UCSD-AML1 (cell line): ENCODE measurements at regions not wholly inside any gene's neighbourhood (a gene's known extent, or its start where the extent isn't known, plus 50 kb on each side); places are given as distances from the start of the nearest gene placed in this dataset.

Source experiments
- DNase-seq: peaks from one replicate; lab custom pipeline; 2025; ENCODE audit not compliant: unreplicated experiment; lab: John Stamatoyannopoulos, UW

- no peak for DNase-seq
These were observed 463.3 kb upstream of the DMAC1 start for GRCh38 chr9:8262625-8263622.

- DNase-seq = no peak
These were observed 462.2 kb upstream of the DMAC1 start for GRCh38 chr9:8261737-8262136.

GRCh38 chr9:8259028-8259427 lies 459.4 kb upstream of the DMAC1 start:
- no peak for DNase-seq

- DNase-seq = no peak
These were observed 457.3 kb upstream of the DMAC1 start for GRCh38 chr9:8256880-8257279.

- no peak for DNase-seq
These were observed 456.3 kb upstream of the DMAC1 start for GRCh38 chr9:8255850-8256249.

GRCh38 chr9:8254541-8254940 lies 455.0 kb upstream of the DMAC1 start:
- DNase-seq = no peak

- DNase-seq = no peak
These were observed 452.9 kb upstream of the DMAC1 start for GRCh38 chr9:8252445-8252844.

- DNase-seq = no peak
These were observed 452.0 kb upstream of the DMAC1 start for GRCh38 chr9:8251566-8251965.

- no peak for DNase-seq
These were observed 445.0 kb upstream of the DMAC1 start for GRCh38 chr9:8244505-8245092.

GRCh38 chr9:8241201-8241600 lies 441.6 kb upstream of the DMAC1 start:
- DNase-seq = no peak

- DNase-seq = no peak
These were observed 437.5 kb upstream of the DMAC1 start for GRCh38 chr9:8237096-8237495.

GRCh38 chr9:8235489-8235888 lies 435.9 kb upstream of the DMAC1 start:
- no peak for DNase-seq

- DNase-seq = no peak
These were observed 434.7 kb upstream of the DMAC1 start for GRCh38 chr9:8234316-8234715.

GRCh38 chr9:8232726-8233125 lies 433.1 kb upstream of the DMAC1 start:
- DNase-seq = no peak

- DNase-seq = no peak
These were observed 429.6 kb upstream of the DMAC1 start for GRCh38 chr9:8229226-8229625.

GRCh38 chr9:8224381-8224801 lies 424.8 kb upstream of the DMAC1 start:
- DNase-seq = no peak

GRCh38 chr9:8223861-8224260 lies 424.3 kb upstream of the DMAC1 start:
- no peak for DNase-seq

GRCh38 chr9:8221462-8221861 lies 421.9 kb upstream of the DMAC1 start:
- DNase-seq = no peak

- DNase-seq = no peak
These were observed 408.9 kb upstream of the DMAC1 start for GRCh38 chr9:8208465-8208864.

GRCh38 chr9:8207596-8207995 lies 408.0 kb upstream of the DMAC1 start:
- DNase-seq = no peak

- DNase-seq = no peak
These were observed 407.1 kb upstream of the DMAC1 start for GRCh38 chr9:8206720-8207119.

- no peak for DNase-seq
These were observed 406.0 kb upstream of the DMAC1 start for GRCh38 chr9:8205576-8205975.
